ENCODE measurements at regions not wholly inside any gene's neighbourhood (a gene's known extent, or its start where the extent isn't known, plus 50 kb on each side); places are given as distances from the start of the nearest gene placed in this dataset.

DNA sequence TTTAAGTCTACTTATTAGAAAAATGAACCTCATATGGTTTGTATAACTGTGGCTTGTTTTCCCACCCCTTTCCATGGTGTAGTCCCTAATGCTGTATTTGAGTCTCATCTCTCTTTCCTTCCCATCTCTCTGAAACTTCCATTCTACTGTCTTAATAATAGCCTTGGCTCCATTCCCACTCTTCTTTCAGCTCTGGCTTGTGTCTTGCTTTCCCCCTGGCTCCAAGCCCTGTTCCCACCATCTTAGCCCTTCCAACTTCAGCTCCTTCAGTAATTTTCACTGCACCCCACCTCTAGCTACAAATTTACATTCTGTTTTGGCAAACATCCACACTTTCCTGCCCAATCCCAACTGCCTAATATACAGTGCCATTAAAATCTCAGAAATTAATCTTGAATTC lies 137.5 kb downstream of the SLITRK6 start:
- TF ChIP-seq GATA2 (IDR thresholded peaks at IDR 0.05; ENCODE audit: low read depth, low read length): no peak
- no peak for TF ChIP-seq GATA3 (IDR thresholded peaks at IDR 0.05; ENCODE audit: low read depth, low read length)
